Fibroblast of mammary gland (primary cell): ENCODE measurements at regions not wholly inside any gene's neighbourhood (a gene's known extent, or its start where the extent isn't known, plus 50 kb on each side); places are given as distances from the start of the nearest gene placed in this dataset.
"Not testable (repeated sequence)": the region's sequence is repeated elsewhere in the genome, so short reads cannot be mapped to it uniquely, and the experiment has no call there.

Experiments
- DNase-seq: peaks from one replicate; pipeline ENCODE4 v3.0.0-alpha.2; 2010; ENCODE audit warnings: low read depth
- H3K4me3 ChIP-seq: 2 replicates; pipeline ENCODE4 v1.5.1; 2011; ENCODE audit warnings: low read depth, mild to moderate bottlenecking, low read length, moderate library complexity; ENCODE audit not compliant: control insufficient read depth
- CTCF ChIP-seq: conservative IDR thresholded peaks from 2 replicates; pipeline ENCODE4 v1.5.1; 2011; ENCODE audit warnings: low read depth, low read length, inconsistent platforms; ENCODE audit not compliant: control insufficient read depth, insufficient read depth

- no peak for TF ChIP-seq CTCF
- no peak for DNase-seq
- H3K4me3 ChIP-seq, result no peak overlapping the region
These were observed 327.3 kb downstream of the ADGRD1 start for GRCh38 chr12:131281016-131281415.

GRCh38 chr12:131282292-131283080 lies 328.8 kb downstream of the ADGRD1 start:
- TF ChIP-seq CTCF, result no peak
- H3K4me3 ChIP-seq, result no peak overlapping the region
- DNase-seq, result no peak

DNA sequence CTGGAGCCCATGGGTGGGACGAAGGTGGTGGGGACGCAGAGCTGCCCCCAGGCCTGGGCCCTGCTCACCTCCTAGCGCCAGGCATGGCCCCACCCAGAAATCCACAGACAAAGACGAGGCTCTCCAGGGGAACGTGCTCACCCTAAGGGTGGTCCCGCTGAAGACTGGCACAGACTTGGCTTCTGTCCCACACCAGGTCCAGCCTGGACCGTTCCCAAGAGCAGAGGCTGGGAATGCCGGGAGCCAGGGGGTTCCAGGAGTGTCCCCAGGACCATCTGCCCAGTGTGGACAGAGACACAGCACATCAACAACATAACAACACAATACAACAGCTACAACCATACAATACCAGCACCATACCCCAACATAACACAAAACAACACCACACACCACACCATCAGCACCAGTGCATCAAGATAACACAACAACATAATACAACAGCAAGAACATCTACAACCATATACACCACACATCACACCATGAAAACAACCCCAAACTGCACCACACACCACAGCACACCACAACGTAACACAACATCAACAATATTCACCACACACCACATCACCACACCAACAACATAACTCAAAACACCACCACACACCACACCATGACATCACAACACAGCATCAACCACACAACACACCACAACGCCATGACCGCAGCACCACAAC lies 329.6 kb downstream of the ADGRD1 start:
- no peak overlapping the region for H3K4me3 ChIP-seq
- DNase-seq, result no peak
- no peak for TF ChIP-seq CTCF

GRCh38 chr12:131283862-131284825 lies 330.4 kb downstream of the ADGRD1 start:
- not testable (repeated sequence) for DNase-seq, H3K4me3 ChIP-seq

DNA sequence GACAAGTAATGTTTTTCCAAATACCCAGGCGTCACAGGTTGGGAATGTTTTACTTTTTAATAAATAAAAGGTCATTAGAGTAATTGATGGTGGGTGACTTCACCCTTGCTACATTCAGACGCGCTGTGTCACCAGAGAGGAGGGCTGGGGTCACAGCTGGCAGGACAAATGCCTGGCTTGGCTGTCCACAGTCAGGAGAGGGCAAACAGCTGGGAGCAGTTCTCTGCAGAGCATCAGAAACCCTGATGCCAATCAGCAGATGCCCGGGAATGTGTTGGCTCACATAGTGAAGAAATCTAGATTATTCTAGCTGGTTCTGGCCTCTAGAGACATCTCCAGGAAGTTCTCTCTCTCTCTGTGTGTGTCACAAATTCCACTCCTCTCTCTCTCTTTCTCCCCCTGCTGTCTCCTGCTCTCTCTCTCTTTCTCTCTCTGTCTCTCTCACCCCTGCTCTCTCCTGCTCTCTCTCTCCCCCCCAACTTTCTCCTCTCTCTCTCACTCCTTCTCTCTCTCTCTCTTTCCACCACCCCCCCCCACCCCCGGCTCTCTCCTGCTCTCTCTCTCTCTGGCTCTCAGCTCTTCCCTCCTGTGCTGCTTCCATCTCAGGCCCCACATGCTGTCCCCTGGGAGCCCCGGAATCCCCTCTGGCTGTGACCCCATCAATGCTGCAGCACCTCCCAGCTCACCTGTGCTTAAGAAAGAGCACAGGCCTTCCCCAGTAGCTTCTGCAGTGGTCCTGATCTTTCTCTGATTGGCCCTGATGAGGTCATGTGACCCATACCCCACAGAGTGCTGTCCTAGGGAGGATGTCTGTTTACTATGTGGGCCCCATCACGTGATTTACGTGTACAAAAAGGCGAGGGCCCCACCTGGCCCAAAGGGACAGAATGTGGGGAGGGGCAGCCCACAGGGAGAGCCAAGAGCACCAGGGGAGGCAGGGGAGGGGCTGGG lies 331.5 kb downstream of the ADGRD1 start:
- H3K4me3 ChIP-seq, DNase-seq: not testable (repeated sequence)

DNA sequence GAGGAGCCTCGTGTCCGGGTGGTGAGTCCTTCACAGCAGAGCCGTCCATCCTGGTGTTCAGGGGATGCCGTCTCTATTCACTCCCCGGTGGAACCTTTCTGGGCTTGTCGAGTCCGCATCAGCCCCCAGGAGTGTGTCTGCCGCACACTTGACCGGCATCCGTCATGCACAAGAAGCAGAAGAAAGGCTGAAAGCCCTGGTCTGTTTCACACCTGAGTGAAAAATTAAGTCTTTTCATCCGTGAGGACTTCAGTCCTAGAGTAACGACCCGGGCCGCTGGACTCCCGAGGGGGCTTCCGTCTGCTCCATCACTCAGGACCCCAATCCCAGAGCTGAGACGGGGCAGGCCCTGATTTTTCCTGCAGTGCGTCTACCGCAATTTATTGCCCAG lies 332.2 kb downstream of the ADGRD1 start:
- H3K4me3 ChIP-seq, DNase-seq: not testable (repeated sequence)

DNA sequence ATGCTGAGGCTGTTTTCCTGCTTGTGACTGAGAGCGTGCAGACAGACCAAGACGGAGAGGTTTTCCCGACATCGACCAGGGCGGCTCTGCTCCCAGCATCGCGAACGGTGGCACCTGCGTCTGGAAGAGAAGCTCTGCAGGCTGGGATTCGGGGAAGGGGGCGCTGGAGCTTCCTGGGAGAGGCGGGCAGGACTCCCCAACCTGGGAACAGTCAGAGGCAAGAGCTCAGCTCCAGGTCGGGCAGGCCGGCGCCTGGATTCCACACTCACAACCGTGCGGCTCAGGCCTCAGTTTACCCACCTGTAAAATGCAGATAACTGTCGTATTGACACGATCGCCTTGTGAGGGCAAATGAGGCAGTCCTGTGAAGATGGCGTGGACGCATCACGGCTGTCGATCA lies 332.6 kb downstream of the ADGRD1 start:
- H3K4me3 ChIP-seq, DNase-seq: not testable (repeated sequence)
